ENCODE measurements at regions not wholly inside any gene's neighbourhood (a gene's known extent, or its start where the extent isn't known, plus 50 kb on each side); places are given as distances from the start of the nearest gene placed in this dataset.

DNA sequence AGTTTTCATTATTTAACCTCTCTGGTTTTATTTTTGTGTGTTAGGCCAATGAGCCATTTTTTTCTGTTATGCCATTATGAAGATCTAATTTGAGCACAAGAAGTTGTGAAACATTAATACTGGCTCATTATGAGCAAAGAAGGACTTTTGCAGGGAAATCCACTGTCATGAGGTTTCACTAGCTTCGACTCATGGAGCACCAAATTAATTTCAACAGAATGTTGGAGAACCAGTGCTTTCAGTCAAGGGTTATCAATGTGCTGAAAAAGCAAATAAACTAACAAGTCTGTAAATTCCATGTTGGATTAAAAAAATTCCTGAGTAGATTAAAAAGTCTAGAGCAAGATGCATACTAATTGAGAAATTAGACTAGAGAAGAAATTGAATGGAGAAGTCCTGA is 594.2 kb upstream of the FZD8 start:
- POLR2A ChIA-PET: no interaction called here
- no peak for DNase-seq (ENCODE audit: low read depth, low spot score)
- Histone ChIP-seq H3K9me3 (ENCODE audit: control insufficient read depth, insufficient read depth, low read length) (no peaks in the 10 kb centered on the region), H3K27me3 (ENCODE audit: control insufficient read depth, insufficient read depth, low read length) (no peaks in the 10 kb centered on the region), H3K27ac (ENCODE audit: low read depth, low read length) (no peak overlapping the region), H3K4me3 (ENCODE audit: low read depth, low read length) (no peak overlapping the region)
- TF ChIP-seq, protein P1, sequence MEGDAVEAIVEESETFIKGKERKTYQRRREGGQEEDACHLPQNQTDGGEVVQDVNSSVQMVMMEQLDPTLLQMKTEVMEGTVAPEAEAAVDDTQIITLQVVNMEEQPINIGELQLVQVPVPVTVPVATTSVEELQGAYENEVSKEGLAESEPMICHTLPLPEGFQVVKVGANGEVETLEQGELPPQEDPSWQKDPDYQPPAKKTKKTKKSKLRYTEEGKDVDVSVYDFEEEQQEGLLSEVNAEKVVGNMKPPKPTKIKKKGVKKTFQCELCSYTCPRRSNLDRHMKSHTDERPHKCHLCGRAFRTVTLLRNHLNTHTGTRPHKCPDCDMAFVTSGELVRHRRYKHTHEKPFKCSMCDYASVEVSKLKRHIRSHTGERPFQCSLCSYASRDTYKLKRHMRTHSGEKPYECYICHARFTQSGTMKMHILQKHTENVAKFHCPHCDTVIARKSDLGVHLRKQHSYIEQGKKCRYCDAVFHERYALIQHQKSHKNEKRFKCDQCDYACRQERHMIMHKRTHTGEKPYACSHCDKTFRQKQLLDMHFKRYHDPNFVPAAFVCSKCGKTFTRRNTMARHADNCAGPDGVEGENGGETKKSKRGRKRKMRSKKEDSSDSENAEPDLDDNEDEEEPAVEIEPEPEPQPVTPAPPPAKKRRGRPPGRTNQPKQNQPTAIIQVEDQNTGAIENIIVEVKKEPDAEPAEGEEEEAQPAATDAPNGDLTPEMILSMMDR (IDR thresholded peaks at IDR 0.05; ENCODE audit: low read depth, low read length): no peak
- CTCF ChIA-PET: interaction anchor here (0.6 kb wide), 1 partner anchor 401 kb away, joined by 3 read pairs; no protein-coding TSS in a partner anchor

DNA sequence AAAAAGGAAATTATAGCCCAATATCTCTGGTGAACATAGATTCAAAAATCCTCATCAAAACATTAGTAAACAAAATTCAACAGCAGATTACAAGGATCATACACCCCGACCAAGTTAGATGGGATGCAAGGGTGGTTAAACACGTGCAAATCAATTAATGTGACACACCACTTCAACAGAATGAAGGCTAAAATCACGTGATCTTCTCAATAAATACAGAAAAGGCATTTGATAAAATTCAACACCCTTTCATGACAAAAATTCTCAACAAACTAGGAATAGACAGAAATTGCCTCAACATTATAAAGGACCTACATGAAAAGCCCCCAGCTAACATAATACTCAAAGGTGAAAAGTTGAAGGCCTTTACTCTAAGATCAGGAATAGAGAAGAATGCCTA is 590.8 kb upstream of the FZD8 start:
- Histone ChIP-seq H3K27ac (ENCODE audit: low read depth, low read length) (no peak overlapping the region), H3K9me3 (ENCODE audit: control insufficient read depth, insufficient read depth, low read length) (no peaks in the 10 kb centered on the region), H3K27me3 (ENCODE audit: control insufficient read depth, insufficient read depth, low read length) (no peaks in the 10 kb centered on the region), H3K4me3 (ENCODE audit: low read depth, low read length) (no peak overlapping the region)
- ChIA-PET POLR2A (no interaction called here), CTCF (no interaction called here)
- TF ChIP-seq, protein P1 (IDR thresholded peaks at IDR 0.05; ENCODE audit: low read depth, low read length): no peak
- DNase-seq (ENCODE audit: low read depth, low spot score): no peak

DNA sequence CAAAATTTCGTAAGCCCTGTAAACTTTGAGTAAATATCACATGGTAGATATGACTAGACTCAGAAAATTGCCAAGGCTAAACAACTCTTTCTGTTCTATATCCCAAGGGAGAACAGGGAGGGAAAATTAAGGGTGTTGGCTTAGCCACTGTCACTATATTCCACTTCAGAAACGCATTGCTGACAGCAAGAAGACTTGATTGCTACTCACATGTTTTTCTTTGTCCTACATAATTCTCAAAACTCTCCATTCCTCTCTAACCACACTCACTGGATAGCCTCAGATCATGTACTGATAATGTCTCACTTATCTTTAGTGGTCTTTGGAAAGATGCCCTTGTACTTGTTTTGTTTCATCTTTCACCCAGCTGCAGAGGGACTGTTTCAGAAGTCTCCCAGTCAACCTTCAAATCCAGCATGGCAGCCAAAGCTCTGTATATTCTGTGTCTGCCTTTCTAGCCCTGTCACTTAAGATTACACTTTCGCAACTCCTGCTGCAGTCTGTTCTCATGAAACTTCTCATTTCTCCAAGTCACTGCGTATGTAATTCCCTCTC is 582.4 kb upstream of the FZD8 start:
- TF ChIP-seq, protein P1 (IDR thresholded peaks at IDR 0.05; ENCODE audit: low read depth, low read length): no peak
- ChIA-PET CTCF (no interaction called here), POLR2A (no interaction called here)
- H3K27ac ChIP-seq (ENCODE audit: low read depth, low read length): no peak overlapping the region
- no peaks in the 10 kb centered on the region for H3K27me3 ChIP-seq (ENCODE audit: control insufficient read depth, insufficient read depth, low read length)
- no peak for DNase-seq (ENCODE audit: low read depth, low spot score)
- H3K4me3 ChIP-seq (ENCODE audit: low read depth, low read length): no peak overlapping the region
- H3K9me3 ChIP-seq (ENCODE audit: control insufficient read depth, insufficient read depth, low read length): no peaks in the 10 kb centered on the region

DNA sequence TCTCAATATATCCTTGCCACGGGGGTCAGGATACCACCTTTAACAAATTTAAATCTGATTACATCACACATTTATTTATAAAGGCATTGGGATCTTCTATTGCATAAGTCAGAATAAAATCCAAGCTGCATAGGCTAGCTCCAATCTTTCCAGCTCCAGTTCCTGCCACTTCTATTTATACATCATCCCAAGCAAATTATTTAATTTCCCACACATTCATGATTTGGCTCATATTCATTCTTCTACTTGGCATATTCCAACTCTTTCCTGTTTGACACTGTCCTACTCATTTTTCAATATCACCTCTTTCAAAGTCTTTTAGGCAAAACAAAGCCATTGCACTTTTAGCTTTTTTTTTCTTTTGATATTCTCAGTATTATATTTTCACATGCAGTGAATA is 579.0 kb upstream of the FZD8 start:
- TF ChIP-seq, protein P1 (IDR thresholded peaks at IDR 0.05; ENCODE audit: low read depth, low read length): no peak
- no peak for DNase-seq (ENCODE audit: low read depth, low spot score)
- Histone ChIP-seq H3K27ac (ENCODE audit: low read depth, low read length) (no peak overlapping the region), H3K4me3 (ENCODE audit: low read depth, low read length) (no peak overlapping the region), H3K9me3 (ENCODE audit: control insufficient read depth, insufficient read depth, low read length) (no peaks in the 10 kb centered on the region), H3K27me3 (ENCODE audit: control insufficient read depth, insufficient read depth, low read length) (no peaks in the 10 kb centered on the region)
- POLR2A ChIA-PET: no interaction called here
- CTCF ChIA-PET: no interaction called here

DNA sequence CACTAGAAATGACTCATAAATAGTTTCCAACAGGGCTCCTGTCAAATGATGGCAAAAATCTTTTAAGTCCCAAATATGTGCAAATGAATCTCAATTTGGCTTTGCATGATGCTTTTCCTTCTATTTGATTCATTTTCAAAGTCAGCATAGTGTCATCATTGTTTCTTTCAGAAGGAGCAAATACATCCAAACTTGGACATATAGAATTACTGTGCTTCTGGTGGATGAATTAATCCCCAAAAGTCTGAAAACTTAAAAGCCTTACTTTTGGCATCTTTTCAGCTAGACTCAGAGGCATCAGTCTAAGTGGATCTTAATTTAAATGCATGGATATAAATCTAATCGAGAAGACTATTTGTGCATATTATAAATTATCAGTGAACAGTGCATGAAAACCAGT is 578.1 kb upstream of the FZD8 start:
- no peaks in the 10 kb centered on the region for H3K27me3 ChIP-seq (ENCODE audit: control insufficient read depth, insufficient read depth, low read length)
- no peak overlapping the region for H3K4me3 ChIP-seq (ENCODE audit: low read depth, low read length)
- TF ChIP-seq, protein P1 (IDR thresholded peaks at IDR 0.05; ENCODE audit: low read depth, low read length): no peak
- H3K9me3 ChIP-seq (ENCODE audit: control insufficient read depth, insufficient read depth, low read length): no peaks in the 10 kb centered on the region
- H3K27ac ChIP-seq (ENCODE audit: low read depth, low read length): no peak overlapping the region
- ChIA-PET POLR2A (no interaction called here), CTCF (no interaction called here)
- no peak for DNase-seq (ENCODE audit: low read depth, low spot score)
